GM21526 (cell line): ENCODE measurements at regions not wholly inside any gene's neighbourhood (a gene's known extent, or its start where the extent isn't known, plus 50 kb on each side); places are given as distances from the start of the nearest gene placed in this dataset.

ENCODE experiments used
- ATAC-seq: cut with Tn5 transposase; IDR thresholded peaks from one replicate; pipeline ENCODE4 v1.9.1; 2021; ENCODE audit warnings: moderate library complexity; ENCODE audit not compliant: unreplicated experiment, low FRiP score

GRCh38 chr10:105509517-105509916 is 868.4 kb downstream of the SORCS3 start:
- ATAC-seq = no peak

DNA sequence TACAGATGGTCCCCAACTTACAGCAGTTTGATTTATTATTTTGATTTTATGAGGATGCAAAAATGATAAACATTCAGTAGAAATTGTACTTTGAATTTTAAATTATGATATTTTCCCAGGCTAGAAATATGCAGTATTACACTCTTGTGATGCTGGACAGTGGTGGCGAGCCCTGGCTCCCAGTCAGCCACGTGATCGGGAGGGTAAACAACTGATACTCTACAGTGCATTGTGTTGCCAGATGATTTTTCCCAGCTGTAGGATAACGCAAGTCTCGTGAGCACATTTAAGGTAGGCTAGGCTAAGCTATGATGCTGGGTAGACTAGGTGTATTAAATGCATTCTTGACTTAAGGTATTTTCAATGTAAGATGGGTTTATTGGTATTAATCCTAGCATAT is 865.2 kb downstream of the SORCS3 start:
- ATAC-seq = no peak

- ATAC-seq = no peak
These were observed 862.6 kb downstream of the SORCS3 start for GRCh38 chr10:105503714-105504113.

DNA sequence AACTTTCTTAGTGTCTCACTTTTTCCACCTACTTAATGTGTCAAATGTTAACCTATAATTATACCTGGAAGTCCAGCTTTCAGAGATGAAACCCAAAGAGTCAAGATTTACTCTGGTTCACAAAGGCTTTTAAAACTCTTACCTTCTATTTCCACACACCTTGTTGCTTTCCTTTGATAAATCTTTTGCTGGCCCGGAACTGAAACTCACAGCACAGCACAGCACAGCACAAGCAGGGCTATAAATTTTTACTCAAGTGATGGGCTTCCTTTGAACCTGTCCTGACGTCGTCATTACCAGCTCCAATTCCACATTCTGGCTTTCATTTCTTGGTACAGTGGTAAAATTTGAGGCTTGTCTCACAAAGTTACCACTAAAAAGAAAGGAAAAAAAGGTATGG is 861.0 kb downstream of the SORCS3 start:
- ATAC-seq = no peak

DNA sequence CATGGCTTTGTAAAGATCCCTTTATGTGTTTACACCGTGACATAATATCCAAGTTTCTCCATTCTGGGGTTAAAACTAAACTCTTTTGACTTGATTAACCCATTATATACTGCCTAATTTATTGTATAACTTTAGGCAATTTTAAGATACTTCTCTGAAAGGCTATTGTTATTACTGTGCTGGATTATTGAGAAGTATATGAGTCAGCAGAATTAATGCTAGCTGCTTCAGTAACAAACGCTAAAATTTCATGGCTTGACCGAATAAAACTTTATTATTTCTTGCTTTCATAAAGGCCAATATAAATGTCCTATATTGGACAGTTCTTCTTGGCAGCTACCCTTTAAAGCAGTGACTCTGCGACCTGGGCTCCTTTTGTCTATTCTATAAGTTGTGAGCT is 853.9 kb downstream of the SORCS3 start:
- no peak for ATAC-seq

GRCh38 chr10:105494303-105494702 is 853.2 kb downstream of the SORCS3 start:
- ATAC-seq = no peak

DNA sequence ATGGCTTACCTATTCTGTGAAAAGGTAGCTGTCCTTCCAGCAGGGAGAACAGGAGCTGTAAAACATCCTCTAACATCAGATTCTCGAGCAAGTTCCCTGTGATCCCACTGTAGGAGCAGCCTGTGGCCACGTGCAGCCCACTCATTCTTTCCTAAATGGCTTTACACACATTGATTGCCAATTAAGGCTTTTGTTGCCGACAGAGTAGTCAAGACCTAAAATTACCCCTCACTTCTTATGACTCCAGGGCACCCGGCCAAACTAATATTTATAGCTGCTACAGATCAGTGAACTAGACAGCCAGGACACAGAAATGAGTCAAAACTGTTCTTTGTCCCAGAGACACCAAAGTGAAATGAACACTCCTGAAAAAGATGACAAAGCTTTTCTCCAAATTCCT is 832.1 kb downstream of the SORCS3 start:
- no peak for ATAC-seq

GRCh38 chr10:105468759-105469158 is 827.7 kb downstream of the SORCS3 start:
- no peak for ATAC-seq

- ATAC-seq = no peak
These were observed 825.4 kb downstream of the SORCS3 start for GRCh38 chr10:105466521-105466920.

GRCh38 chr10:105434970-105435369 is 793.9 kb downstream of the SORCS3 start:
- no peak for ATAC-seq

DNA sequence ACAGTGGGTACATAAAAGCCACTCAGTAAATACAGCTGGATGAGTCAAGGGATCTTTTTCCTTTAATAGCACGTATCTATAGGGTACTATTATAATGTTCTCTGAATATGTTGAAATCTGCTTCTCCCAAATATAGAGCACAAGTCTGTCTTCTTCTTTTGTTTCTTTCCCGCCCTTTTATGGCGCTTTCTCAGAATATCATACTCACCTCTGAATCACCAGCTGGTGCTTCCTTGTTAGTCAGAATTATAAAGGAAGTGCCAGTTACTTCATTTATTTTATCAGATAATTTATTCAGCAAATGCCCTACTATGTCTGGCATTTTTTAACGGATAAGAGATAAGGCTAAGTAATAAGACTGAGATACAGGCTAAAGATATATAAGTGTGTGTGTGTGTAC is 772.9 kb downstream of the SORCS3 start:
- no peak for ATAC-seq

GRCh38 chr10:105409370-105409769 is 768.3 kb downstream of the SORCS3 start:
- no peak for ATAC-seq

GRCh38 chr10:105406488-105406887 is 765.4 kb downstream of the SORCS3 start:
- no peak for ATAC-seq

DNA sequence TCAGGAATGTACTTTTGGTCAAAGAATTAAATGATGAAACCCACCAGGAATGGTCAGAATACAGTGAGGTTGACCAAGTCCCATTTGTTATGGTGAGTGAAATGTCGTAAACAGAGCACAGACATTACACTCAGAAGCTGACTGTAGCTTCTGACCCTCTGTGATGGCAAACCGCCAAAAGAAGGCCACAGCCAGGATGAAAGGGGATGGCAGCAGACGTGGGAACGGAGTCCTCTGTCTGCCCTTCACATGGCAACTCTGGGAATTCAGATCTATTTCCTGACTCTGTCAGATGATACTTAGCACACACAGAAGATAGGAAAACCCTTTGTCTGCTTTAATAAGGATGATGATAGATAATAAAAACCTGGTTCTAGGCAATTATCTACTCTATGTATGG is 757.1 kb downstream of the SORCS3 start:
- no peak for ATAC-seq

DNA sequence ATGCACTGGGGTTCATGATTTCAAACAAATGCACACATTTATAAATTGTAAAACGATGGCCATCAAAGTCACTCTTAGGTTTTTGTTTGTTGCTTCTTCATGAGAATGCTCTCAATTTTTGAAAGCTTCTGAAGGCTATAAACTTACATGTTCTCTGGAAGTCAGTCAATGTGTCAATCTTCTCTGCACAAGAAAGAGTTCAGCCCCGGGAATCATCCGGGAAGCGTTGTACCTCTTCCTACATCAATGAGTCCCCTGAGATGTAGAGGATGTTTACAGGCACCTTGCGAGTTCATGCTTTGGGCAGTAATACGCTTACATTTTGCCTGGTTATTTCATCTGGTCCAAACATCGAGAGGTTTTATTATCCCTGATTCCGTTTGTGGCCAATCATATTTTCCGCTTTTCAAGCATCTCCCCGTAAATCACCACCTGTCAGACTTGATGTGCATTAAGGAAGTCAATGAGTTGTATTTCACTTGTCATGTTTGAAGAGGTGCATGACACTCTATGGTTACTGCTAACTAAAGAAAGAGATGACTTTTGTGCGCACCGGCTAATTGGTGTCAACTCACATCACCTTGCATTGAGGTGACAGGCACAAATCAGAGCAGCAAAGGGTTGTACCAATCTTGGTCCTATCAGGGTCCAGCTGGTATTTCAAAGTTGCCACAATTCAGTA is 750.7 kb downstream of the SORCS3 start:
- no peak for ATAC-seq

DNA sequence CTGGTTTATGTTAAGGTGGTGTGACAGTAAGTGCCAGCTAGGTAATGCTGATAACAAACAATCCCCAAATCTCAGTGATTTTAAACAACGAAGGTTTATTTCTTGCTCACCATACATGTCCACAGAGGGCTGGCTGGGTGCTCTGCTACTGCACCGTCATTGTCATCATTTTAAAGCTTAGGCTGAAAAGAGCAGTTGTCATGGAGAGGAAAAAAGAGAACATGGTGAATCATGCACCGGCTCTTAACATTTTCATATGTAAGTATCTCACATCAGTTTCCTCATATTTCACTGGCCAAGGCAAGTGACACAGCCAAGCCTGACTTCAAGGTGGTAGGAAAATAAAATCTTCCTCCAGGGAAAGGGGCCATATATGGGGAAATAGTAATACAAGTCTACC is 746.9 kb downstream of the SORCS3 start:
- no peak for ATAC-seq

GRCh38 chr10:105383978-105384377 is 742.9 kb downstream of the SORCS3 start:
- ATAC-seq = no peak

DNA sequence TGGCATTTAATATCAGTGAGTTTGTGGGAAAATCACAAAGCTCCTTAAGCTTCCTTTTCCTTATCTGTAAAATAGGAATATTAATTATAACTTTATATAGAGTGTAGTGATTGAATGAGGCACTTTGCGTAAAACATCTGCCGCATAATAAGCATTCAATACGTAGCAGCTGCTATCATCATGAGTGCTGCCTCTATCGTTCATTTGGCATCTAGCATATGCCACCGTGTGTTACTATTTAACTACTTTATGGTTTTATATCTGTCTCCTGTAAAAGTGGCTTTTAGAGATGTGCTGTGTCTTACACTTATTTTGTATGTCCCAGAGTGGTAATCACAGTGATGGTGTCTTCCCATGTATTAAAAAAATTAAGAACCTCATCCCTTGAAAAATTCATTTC is 729.6 kb downstream of the SORCS3 start:
- ATAC-seq = no peak

- ATAC-seq = no peak
These were observed 718.6 kb downstream of the SORCS3 start for GRCh38 chr10:105359708-105360107.

DNA sequence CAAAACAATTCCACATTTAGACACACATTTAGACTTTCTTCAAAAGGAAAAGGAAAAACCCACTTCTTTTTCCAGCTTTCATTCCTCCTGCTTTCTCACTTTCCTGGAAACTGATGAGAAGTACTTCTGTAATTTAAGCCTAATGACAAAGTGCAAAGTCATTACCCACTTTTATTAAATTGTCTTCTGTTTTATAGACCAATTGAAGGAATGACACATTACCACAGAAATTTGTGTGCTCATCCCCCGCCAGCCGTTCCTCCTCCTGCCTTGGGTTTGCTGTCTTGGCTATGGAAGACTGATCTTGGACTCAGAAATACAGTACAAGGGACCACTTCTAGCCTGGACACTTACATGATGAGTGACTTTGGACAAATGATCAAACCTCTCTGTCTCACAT is 717.8 kb downstream of the SORCS3 start:
- ATAC-seq = no peak

GRCh38 chr10:105356626-105357025 is 715.5 kb downstream of the SORCS3 start:
- no peak for ATAC-seq

DNA sequence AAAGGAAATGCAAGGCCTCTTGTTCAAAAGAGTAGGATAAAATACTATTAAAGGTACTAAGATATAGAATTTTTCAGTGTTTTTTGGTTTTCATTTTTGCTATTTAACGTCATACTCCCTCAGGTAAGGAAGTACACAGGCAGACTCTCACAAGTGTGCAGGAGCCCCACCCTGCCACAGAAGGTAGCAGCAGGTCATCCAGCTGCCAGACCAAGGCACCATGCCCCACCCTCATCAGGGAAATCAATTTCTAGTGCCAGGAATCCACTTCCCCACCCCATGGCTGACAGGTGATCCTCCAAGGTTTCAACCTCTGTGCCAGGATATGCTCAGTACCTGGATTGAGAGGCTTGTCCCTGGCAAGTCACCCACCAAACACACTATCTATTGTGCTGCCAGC is 712.9 kb downstream of the SORCS3 start:
- ATAC-seq = no peak

DNA sequence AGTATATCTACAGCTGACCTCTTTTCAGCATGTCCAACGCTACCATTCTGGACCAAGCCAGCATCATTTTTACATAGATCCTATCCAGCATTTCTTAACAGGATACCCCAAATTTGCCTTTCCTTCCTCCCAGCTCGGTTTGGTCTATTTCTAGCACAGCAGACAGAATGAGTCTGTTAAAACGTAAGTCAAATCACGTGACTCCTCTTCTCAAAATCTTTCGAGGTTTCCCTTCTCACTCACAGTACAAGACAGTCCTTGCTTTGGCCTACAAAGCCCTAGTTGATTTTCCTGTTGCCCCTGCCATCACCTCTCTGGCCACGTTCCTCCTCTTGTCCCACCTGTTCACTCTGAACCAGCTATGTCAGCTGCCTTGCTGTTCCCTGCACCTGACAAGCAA is 711.7 kb downstream of the SORCS3 start:
- ATAC-seq = no peak
